Karpas-422 (cell line): ENCODE measurements at regions not wholly inside any gene's neighbourhood (a gene's known extent, or its start where the extent isn't known, plus 50 kb on each side); places are given as distances from the start of the nearest gene placed in this dataset.
A peak's percentile ranks its signal among the peaks of the same experiment; 100 is the strongest.
"Not testable (repeated sequence)": the region's sequence is repeated elsewhere in the genome, so short reads cannot be mapped to it uniquely, and the experiment has no call there.

Experiments used
- DNase-seq: peaks from one replicate; pipeline ENCODE4 v3.0.0-alpha.2; 2015
- H2AFZ ChIP-seq: fragments of 200-600 bp; sonication (generic); 2 replicates; pipeline ENCODE4 v1.6.1; 2014; ENCODE audit warnings: antibody characterized with exemption, low read length, mixed read lengths
- H3K27ac ChIP-seq: fragments of 200-600 bp; sonication (generic); 2 replicates; pipeline ENCODE4 v1.5.1; 2014; ENCODE audit warnings: mild to moderate bottlenecking, low read length, moderate library complexity
- H3K27me3 ChIP-seq: fragments of 200-600 bp; sonication (generic); 2 replicates; pipeline ENCODE4 v1.6.1; 2014; ENCODE audit warnings: low read length, mixed read lengths
- H3K36me3 ChIP-seq: fragments of 200-600 bp; sonication (generic); 2 replicates; pipeline ENCODE4 v1.6.1; 2014; ENCODE audit warnings: low read length, mixed read lengths; ENCODE audit not compliant: insufficient read depth
- H3K4me1 ChIP-seq: fragments of 200-600 bp; sonication (generic); 2 replicates; pipeline ENCODE4 v1.6.1; 2014; ENCODE audit warnings: mild to moderate bottlenecking, low read length, mixed read lengths
- H3K4me2 ChIP-seq: fragments of 200-600 bp; sonication (generic); 2 replicates; pipeline ENCODE4 v1.6.1; 2014; ENCODE audit warnings: low read length, low read depth, mild to moderate bottlenecking; ENCODE audit not compliant: poor library complexity, severe bottlenecking
- H3K4me3 ChIP-seq: fragments of 200-600 bp; sonication (generic); 2 replicates; pipeline ENCODE4 v1.5.1; 2014; ENCODE audit warnings: mild to moderate bottlenecking, antibody characterized with exemption, low read length, mixed read lengths
- H3K79me2 ChIP-seq: fragments of 200-600 bp; sonication (generic); 2 replicates; pipeline ENCODE4 v1.6.1; 2014; ENCODE audit warnings: mild to moderate bottlenecking, low read length, mixed read lengths
- H3K9ac ChIP-seq: fragments of 200-600 bp; sonication (generic); 2 replicates; pipeline ENCODE4 v1.6.0; 2014; ENCODE audit warnings: low read length
- H3K9me2 ChIP-seq: fragments of 200-600 bp; sonication (generic), shearing (Covaris generic); replicated peaks from 2 replicates; pipeline ENCODE4 v1.6.0; 2014; ENCODE audit warnings: mild to moderate bottlenecking, low read length, moderate library complexity; ENCODE audit not compliant: insufficient read depth
- H3K9me3 ChIP-seq: fragments of 300-700, 200-600 bp; sonication (generic); 2 replicates; pipeline ENCODE4 v1.6.1; 2014; ENCODE audit warnings: low read length, mixed read lengths
- H4K20me1 ChIP-seq: fragments of 200-600 bp; sonication (generic); 2 replicates; pipeline ENCODE4 v1.6.1; 2014; ENCODE audit warnings: mild to moderate bottlenecking, antibody characterized with exemption, low read length, low read depth; ENCODE audit not compliant: insufficient read depth

DNA sequence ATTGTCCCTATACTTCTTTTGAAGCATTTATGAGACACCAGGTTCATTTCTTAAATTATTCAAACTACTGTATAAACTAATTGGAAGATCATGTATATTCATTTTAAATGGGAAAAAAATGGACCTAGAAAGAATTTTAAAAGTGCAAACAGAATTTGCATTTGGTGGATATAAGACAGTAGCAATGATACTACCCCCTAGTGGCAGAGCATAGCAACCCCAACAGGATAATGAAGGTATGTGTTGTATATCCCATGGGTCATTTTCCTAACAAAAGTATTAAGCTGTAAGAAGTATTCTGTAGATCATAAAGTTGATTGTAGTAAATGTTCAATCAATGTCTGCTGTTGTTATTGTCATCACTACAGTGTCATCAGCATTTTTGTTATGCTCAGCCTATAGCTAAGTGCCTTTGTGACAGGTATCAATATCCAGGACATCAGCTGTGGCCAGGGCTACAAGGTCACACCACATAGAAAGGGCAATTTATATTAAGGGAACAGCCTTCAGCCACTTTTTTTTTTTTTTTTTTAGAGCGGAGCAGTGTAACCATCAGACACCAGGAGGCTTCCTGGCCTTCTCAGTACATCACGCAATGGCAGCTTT, 175.8 kb downstream of the FOXB1 start:
- no peak overlapping the region for H3K4me2 ChIP-seq
- H3K9ac ChIP-seq, result no peak overlapping the region
- H3K27ac ChIP-seq, result no peak overlapping the region
- peak; percentile 75 for DNase-seq
- H3K79me2 ChIP-seq, result no peaks in the 10 kb centered on the region
- no peaks in the 10 kb centered on the region for H3K9me2 ChIP-seq
- H4K20me1 ChIP-seq, result no peaks in the 10 kb centered on the region
- no peaks in the 10 kb centered on the region for H3K4me1 ChIP-seq
- H3K9me3 ChIP-seq, result no peaks in the 10 kb centered on the region
- H3K36me3 ChIP-seq, result no peaks in the 10 kb centered on the region
- H2AFZ ChIP-seq, result no peak overlapping the region
- H3K27me3 ChIP-seq, result no peaks in the 10 kb centered on the region
- no peak overlapping the region for H3K4me3 ChIP-seq

DNA sequence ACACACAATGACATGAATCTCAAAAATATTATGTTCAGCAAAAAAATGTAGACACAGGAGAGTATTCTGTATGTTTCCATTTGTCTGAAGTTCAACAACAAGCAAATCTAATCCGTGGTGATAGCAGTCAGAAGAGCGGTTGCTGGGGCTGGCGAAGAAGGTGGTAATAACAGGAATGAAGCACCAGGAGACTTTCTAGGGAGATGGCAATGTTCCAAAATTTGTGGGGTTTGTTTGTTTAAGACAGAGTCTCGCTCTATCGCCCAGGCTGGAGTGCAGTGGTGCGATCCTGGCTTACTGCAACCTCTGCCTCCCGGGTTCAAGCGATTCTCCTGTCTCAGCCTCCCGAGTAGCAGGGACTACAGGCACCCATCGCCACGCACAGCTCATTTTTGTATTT, 177.8 kb downstream of the FOXB1 start:
- not testable (repeated sequence) for H3K27ac ChIP-seq, H4K20me1 ChIP-seq, H3K4me3 ChIP-seq, H3K4me2 ChIP-seq, H3K9ac ChIP-seq, H3K79me2 ChIP-seq, H3K36me3 ChIP-seq, H3K9me2 ChIP-seq, H3K4me1 ChIP-seq, DNase-seq, H3K27me3 ChIP-seq, H2AFZ ChIP-seq, H3K9me3 ChIP-seq

DNA sequence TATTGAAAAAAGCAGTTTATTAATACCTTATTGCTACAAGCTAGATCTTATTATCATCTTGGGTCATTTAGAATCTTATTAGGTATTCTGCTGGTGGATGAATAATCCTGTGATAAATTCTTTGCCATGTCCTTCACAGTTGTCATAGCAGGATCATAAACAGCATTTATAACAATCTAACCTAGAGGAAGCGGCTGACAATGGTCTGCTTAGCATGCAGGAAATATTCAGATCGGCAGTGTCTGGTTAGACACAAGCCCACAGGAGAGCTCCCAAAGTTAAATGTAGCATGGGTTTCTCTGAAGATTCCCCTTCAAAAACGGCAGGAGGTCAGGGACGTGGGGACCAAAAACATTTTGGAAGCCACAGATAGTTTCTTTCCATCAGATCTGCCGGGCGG, 179.3 kb downstream of the FOXB1 start:
- Histone ChIP-seq H3K36me3 (no peaks in the 10 kb centered on the region), H4K20me1 (no peaks in the 10 kb centered on the region), H3K9ac (no peak overlapping the region), H3K27me3 (no peaks in the 10 kb centered on the region), H3K4me3 (no peak overlapping the region), H3K9me2 (no peaks in the 10 kb centered on the region), H3K4me2 (no peak overlapping the region), H3K9me3 (no peaks in the 10 kb centered on the region), H3K27ac (no peak overlapping the region), H3K79me2 (no peaks in the 10 kb centered on the region), H2AFZ (no peak overlapping the region), H3K4me1 (no peaks in the 10 kb centered on the region)
- DNase-seq, result no peak

DNA sequence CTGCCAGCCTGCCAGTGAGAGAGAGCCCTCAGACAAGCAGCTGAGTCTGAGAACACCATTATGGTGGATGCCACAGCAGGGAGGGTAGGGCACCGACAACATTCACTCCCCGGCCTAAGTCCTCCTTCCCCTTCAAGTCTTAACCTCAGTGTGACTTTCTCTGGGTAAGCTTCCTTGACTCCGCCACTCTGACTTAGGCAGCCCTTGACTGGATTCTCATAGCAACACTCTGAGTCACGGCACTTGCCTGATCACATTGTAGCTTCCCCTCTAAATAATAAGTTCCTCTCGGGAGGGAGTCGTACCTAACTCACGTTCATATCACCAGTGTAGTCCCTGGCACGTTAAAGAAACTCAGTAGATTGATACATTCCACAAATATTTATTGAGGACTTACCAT, 180.5 kb downstream of the FOXB1 start:
- no peaks in the 10 kb centered on the region for H3K4me1 ChIP-seq
- no peaks in the 10 kb centered on the region for H3K79me2 ChIP-seq
- H3K9me3 ChIP-seq, result no peaks in the 10 kb centered on the region
- DNase-seq, result no peak
- no peak overlapping the region for H3K9ac ChIP-seq
- no peaks in the 10 kb centered on the region for H3K27me3 ChIP-seq
- H3K4me2 ChIP-seq, result no peak overlapping the region
- no peak overlapping the region for H3K27ac ChIP-seq
- H3K4me3 ChIP-seq, result no peak overlapping the region
- no peaks in the 10 kb centered on the region for H4K20me1 ChIP-seq
- no peaks in the 10 kb centered on the region for H3K36me3 ChIP-seq
- no peaks in the 10 kb centered on the region for H3K9me2 ChIP-seq
- no peak overlapping the region for H2AFZ ChIP-seq

DNA sequence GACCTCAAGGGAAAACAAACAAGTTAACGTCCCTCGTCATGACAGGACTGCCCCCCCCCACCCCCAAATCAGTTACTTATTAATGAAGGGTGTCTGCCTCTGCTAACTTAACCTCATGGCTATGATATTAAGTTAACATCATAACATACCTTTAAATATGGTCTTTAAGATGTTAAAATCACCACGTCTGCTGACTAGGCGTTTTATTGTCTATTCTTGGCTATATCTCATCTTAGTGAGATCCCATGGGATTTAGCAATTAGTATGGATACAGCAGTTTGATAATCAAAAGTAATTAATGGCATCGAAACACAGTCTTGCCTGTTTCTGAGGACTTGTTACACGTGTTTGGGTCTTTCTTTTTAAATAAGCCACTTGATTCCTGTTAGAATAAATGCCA, 186.9 kb downstream of the FOXB1 start:
- H3K27me3 ChIP-seq, result no peaks in the 10 kb centered on the region
- H3K4me3 ChIP-seq, result no peak overlapping the region
- no peak for DNase-seq
- no peak overlapping the region for H3K4me2 ChIP-seq
- no peak overlapping the region for H2AFZ ChIP-seq
- no peaks in the 10 kb centered on the region for H3K9me3 ChIP-seq
- no peak overlapping the region for H3K9ac ChIP-seq
- no peak overlapping the region for H3K27ac ChIP-seq
- no peaks in the 10 kb centered on the region for H3K4me1 ChIP-seq
- no peaks in the 10 kb centered on the region for H3K79me2 ChIP-seq
- no peaks in the 10 kb centered on the region for H4K20me1 ChIP-seq
- no peaks in the 10 kb centered on the region for H3K36me3 ChIP-seq
- H3K9me2 ChIP-seq, result no peaks in the 10 kb centered on the region

DNA sequence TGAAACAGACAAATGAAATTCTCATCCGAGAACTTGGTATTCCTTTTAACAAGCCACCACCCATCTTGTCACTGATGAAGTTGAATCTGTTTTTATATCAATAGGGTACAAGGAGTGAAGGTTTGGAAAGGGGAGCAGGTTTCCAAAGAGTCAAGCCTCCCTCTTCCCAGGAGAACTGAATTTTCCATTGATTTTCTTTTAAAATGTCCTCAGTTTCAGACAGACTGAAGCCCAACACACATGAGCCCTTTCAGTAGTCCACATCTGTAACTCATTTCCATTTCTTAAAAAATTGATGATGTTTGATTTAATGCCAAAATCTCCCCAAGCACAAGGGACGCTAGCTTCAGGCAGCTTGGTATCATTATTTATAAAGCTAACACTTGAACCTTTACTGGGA, 187.7 kb downstream of the FOXB1 start:
- H3K9me3 ChIP-seq, result no peaks in the 10 kb centered on the region
- no peaks in the 10 kb centered on the region for H3K36me3 ChIP-seq
- no peak overlapping the region for H2AFZ ChIP-seq
- H3K79me2 ChIP-seq, result no peaks in the 10 kb centered on the region
- H3K27ac ChIP-seq, result no peak overlapping the region
- H3K27me3 ChIP-seq, result no peaks in the 10 kb centered on the region
- no peaks in the 10 kb centered on the region for H4K20me1 ChIP-seq
- no peak for DNase-seq
- no peak overlapping the region for H3K4me2 ChIP-seq
- H3K9me2 ChIP-seq, result no peaks in the 10 kb centered on the region
- no peak overlapping the region for H3K9ac ChIP-seq
- H3K4me3 ChIP-seq, result no peak overlapping the region
- H3K4me1 ChIP-seq, result no peaks in the 10 kb centered on the region

DNA sequence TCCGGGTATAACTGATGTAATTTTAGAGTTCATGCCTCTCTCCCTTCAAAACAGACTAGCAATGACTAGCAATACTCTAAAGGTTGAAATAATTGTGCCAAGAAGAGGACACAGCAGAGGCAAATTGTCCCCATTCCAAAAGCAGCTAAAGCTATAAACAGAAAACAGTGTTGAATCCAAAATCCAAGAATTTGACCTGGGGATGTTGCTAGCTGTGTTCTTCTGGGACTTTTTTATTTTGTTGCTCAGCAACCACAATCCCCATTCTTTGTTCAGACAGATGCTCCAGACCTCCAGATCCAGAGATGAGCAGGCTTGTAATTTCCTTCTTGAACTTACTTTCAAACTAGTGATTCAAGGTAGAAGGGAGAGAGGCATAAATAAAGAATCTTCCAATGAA, 191.5 kb downstream of the FOXB1 start:
- Histone ChIP-seq H3K27me3 (no peaks in the 10 kb centered on the region), H3K36me3 (no peaks in the 10 kb centered on the region), H3K4me3 (no peak overlapping the region), H3K4me1 (no peaks in the 10 kb centered on the region), H3K9ac (no peak overlapping the region), H3K9me2 (no peaks in the 10 kb centered on the region), H4K20me1 (no peaks in the 10 kb centered on the region), H3K9me3 (no peaks in the 10 kb centered on the region), H3K27ac (no peak overlapping the region), H3K4me2 (no peak overlapping the region), H3K79me2 (no peaks in the 10 kb centered on the region), H2AFZ (no peak overlapping the region)
- DNase-seq, result no peak

DNA sequence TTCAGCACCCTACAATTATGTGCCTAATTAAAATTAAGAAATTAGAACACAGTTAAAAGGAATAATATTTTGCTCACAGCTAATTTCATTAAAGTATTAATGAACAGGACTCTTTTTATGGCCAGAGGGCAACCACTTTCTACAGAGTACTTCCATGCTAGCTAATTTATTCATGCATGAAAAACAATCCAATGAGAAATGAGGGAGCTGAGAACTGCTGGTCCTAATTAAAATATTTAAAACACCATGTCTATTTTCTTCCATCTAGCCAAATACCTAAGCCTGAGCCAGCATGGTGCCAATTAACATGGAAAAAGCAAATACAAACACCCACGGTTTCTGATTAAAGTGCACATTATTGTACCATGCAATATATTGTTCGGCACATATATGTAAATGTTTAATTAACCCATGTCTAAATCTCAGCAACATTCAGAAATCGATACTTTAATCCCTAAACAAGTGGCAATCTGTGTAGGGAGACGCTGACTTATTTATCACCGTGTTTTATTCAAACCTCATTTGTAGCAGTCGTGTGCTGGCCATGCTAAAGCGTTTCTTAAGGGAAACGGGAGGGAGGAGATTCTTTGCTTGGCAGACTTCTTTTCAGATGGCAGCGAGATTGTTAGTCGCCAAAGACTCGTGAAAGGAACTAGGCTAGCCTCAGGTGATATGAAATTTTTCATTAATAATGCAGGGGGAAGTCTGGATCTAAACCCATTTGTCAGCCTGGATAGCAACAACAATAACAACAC, 193.5 kb downstream of the ANXA2 start:
- no peak overlapping the region for H3K4me3 ChIP-seq
- no peaks in the 10 kb centered on the region for H3K4me1 ChIP-seq
- no peaks in the 10 kb centered on the region for H4K20me1 ChIP-seq
- no peak for DNase-seq
- H3K9me2 ChIP-seq, result no peaks in the 10 kb centered on the region
- H3K4me2 ChIP-seq, result no peak overlapping the region
- no peaks in the 10 kb centered on the region for H3K9me3 ChIP-seq
- no peak overlapping the region for H3K9ac ChIP-seq
- no peaks in the 10 kb centered on the region for H3K36me3 ChIP-seq
- no peak overlapping the region for H2AFZ ChIP-seq
- no peaks in the 10 kb centered on the region for H3K79me2 ChIP-seq
- no peaks in the 10 kb centered on the region for H3K27me3 ChIP-seq
- no peak overlapping the region for H3K27ac ChIP-seq
